ENCODE measurements at regions not wholly inside any gene's neighbourhood (a gene's known extent, or its start where the extent isn't known, plus 50 kb on each side); places are given as distances from the start of the nearest gene placed in this dataset.
"Not testable (repeated sequence)": the region's sequence is repeated elsewhere in the genome, so short reads cannot be mapped to it uniquely, and the experiment has no call there.

- not testable (repeated sequence) for TF ChIP-seq CTCF, POLR2A (IDR thresholded peaks at IDR 0.05)
Measured at GRCh38 chr3:94846251-94846650, 783.4 kb downstream of the NSUN3 start.
